DMS 273 (cell line): ENCODE measurements at regions not wholly inside any gene's neighbourhood (a gene's known extent, or its start where the extent isn't known, plus 50 kb on each side); places are given as distances from the start of the nearest gene placed in this dataset.

Experiments
- DNase-seq: peaks from one replicate; lab custom pipeline; 2025; ENCODE audit not compliant: unreplicated experiment; lab: John Stamatoyannopoulos, UW

GRCh38 chr14:49970474-49971147 is 77.7 kb downstream of the ARF6 start:
- DNase-seq = no peak

GRCh38 chr14:49971156-49972130 is 78.6 kb downstream of the ARF6 start:
- DNase-seq = peak; percentile 51

- peak; percentile 89 for DNase-seq
These were observed 79.3 kb downstream of the ARF6 start for GRCh38 chr14:49972131-49972671.

GRCh38 chr14:49972823-49973222 is 79.9 kb downstream of the ARF6 start:
- DNase-seq = peak; percentile 67

GRCh38 chr14:49975276-49975675 is 82.4 kb downstream of the ARF6 start:
- DNase-seq = no peak

GRCh38 chr14:49975799-49976198 is 82.9 kb downstream of the ARF6 start:
- DNase-seq = no peak

- no peak for DNase-seq
These were observed 84.4 kb downstream of the ARF6 start for GRCh38 chr14:49977126-49977841.

GRCh38 chr14:49980027-49980426 is 87.1 kb downstream of the ARF6 start:
- no peak for DNase-seq

- DNase-seq = no peak
These were observed 89.2 kb downstream of the ARF6 start for GRCh38 chr14:49982082-49982481.

- no peak for DNase-seq
These were observed 89.6 kb downstream of the ARF6 start for GRCh38 chr14:49982501-49982951.

GRCh38 chr14:49984424-49984823 is 91.5 kb downstream of the ARF6 start:
- no peak for DNase-seq

- no peak for DNase-seq
These were observed 93.6 kb downstream of the ARF6 start for GRCh38 chr14:49986343-49987014.

- DNase-seq = no peak
These were observed 95.5 kb downstream of the ARF6 start for GRCh38 chr14:49988080-49988990.

GRCh38 chr14:49989966-49990365 is 97.1 kb downstream of the ARF6 start:
- peak; percentile 47 for DNase-seq

GRCh38 chr14:49991491-49991890 is 98.6 kb downstream of the ARF6 start:
- DNase-seq = peak; percentile 34

GRCh38 chr14:49992036-49992435 is 99.2 kb downstream of the ARF6 start:
- no peak for DNase-seq

GRCh38 chr14:49992448-49992847 is 99.6 kb downstream of the ARF6 start:
- DNase-seq = no peak

- no peak for DNase-seq
These were observed 100.0 kb downstream of the ARF6 start for GRCh38 chr14:49992901-49993339.

- no peak for DNase-seq
These were observed 100.7 kb downstream of the ARF6 start for GRCh38 chr14:49993565-49993964.
